Neutrophil (primary cell): ENCODE measurements at regions not wholly inside any gene's neighbourhood (a gene's known extent, or its start where the extent isn't known, plus 50 kb on each side); places are given as distances from the start of the nearest gene placed in this dataset.

Source experiments
- H3K27ac ChIP-seq: fragments of 200-600 bp; sonication (generic); 2 replicates; pipeline ENCODE4 v1.5.1; 2016; ENCODE audit warnings: mild to moderate bottlenecking, moderate library complexity
- H3K27me3 ChIP-seq: fragments of 200-600 bp; sonication (generic); 2 replicates; pipeline ENCODE4 v1.6.0; 2016; ENCODE audit warnings: mild to moderate bottlenecking
- H3K36me3 ChIP-seq: fragments of 200-600 bp; sonication (generic); 2 replicates; pipeline ENCODE4 v1.5.1; 2017
- H3K4me1 ChIP-seq, 2 experiments: fragments of 200-600 bp in 1 of 2; sonication (generic) in 1 of 2; 1 replicate in 1 of 2; 2 replicates in 1 of 2; pipeline versions ENCODE4 v1.5.1 to v1.6.1; 2013 to 2016; ENCODE audit warnings: low read depth in 1 of 2, low read length in 1 of 2, mild to moderate bottlenecking in 1 of 2, moderate library complexity in 1 of 2; ENCODE audit not compliant: control insufficient read depth in 1 of 2, insufficient read depth in 1 of 2
- H3K4me3 ChIP-seq, 2 experiments: fragments of 200-600 bp in 1 of 2; sonication (generic) in 1 of 2; 1 replicate in 1 of 2; 2 replicates in 1 of 2; pipeline ENCODE4 v1.5.1; 2013 to 2016; ENCODE audit warnings: low read depth in 1 of 2, low read length in 1 of 2, mild to moderate bottlenecking in 1 of 2, moderate library complexity in 1 of 2
- H3K9me3 ChIP-seq: fragments of 200-600 bp; sonication (generic); 2 replicates; pipeline ENCODE4 v1.5.1; 2016
- CTCF ChIP-seq: fragments of 200-600 bp; sonication (generic); IDR thresholded peaks from 2 replicates; pipeline ENCODE4 v1.5.1; 2016; ENCODE audit warnings: antibody characterized with exemption

GRCh38 chr6:22064558-22064957 lies 232.3 kb downstream of the PRL start:
- Histone ChIP-seq H3K27me3 (no peaks in the 10 kb centered on the region), H3K36me3 (no peaks in the 10 kb centered on the region), H3K27ac (no peak overlapping the region), H3K4me1 (peaks cover 7 to 9% of the 10 kb centered on the region in 2 experiments), H3K4me3 (no peak overlapping the region), H3K9me3 (no peaks in the 10 kb centered on the region)
- no peak for TF ChIP-seq CTCF

- TF ChIP-seq CTCF = no peak
- no peaks in the 10 kb centered on the region for H3K27me3 ChIP-seq
Observed at GRCh38 chr6:22067122-22067521, 229.7 kb downstream of the PRL start.

GRCh38 chr6:22067671-22068070 lies 229.2 kb downstream of the PRL start:
- no peaks in the 10 kb centered on the region for H3K9me3 ChIP-seq
- H3K27ac ChIP-seq = no peak overlapping the region
- H3K4me1 ChIP-seq = peaks cover 7 to 8% of the 10 kb centered on the region in 2 experiments
- no peaks in the 10 kb centered on the region for H3K36me3 ChIP-seq
- TF ChIP-seq CTCF = no peak
- no peaks in the 10 kb centered on the region for H3K27me3 ChIP-seq
- H3K4me3 ChIP-seq = no peak overlapping the region

More at GRCh38 chr6:22067122-22067521, 229.7 kb downstream of the PRL start:
- Histone ChIP-seq H3K36me3 (no peaks in the 10 kb centered on the region), H3K4me1 (peaks cover 7 to 9% of the 10 kb centered on the region in 2 experiments), H3K27ac (no peak overlapping the region), H3K4me3 (no peak overlapping the region), H3K9me3 (no peaks in the 10 kb centered on the region)

GRCh38 chr6:22068561-22069305 lies 228.1 kb downstream of the PRL start:
- Histone ChIP-seq H3K27me3 (no peaks in the 10 kb centered on the region), H3K9me3 (no peaks in the 10 kb centered on the region), H3K27ac (no peak overlapping the region), H3K36me3 (no peaks in the 10 kb centered on the region), H3K4me1 (peaks cover 12% of the 10 kb centered on the region in 2 experiments), H3K4me3 (no peak overlapping the region)
- TF ChIP-seq CTCF = no peak

- H3K27me3 ChIP-seq = no peaks in the 10 kb centered on the region
- no peak overlapping the region for H3K27ac ChIP-seq
- no peak for TF ChIP-seq CTCF
- no peaks in the 10 kb centered on the region for H3K9me3 ChIP-seq
- H3K4me3 ChIP-seq = no peak overlapping the region
- H3K36me3 ChIP-seq = no peaks in the 10 kb centered on the region
- H3K4me1 ChIP-seq = peaks cover 14 to 15% of the 10 kb centered on the region in 2 experiments
Observed at GRCh38 chr6:22069306-22069800, 227.5 kb downstream of the PRL start.
